Keratinocyte (primary cell): ENCODE measurements at regions not wholly inside any gene's neighbourhood (a gene's known extent, or its start where the extent isn't known, plus 50 kb on each side); places are given as distances from the start of the nearest gene placed in this dataset.
"Not testable (repeated sequence)": the region's sequence is repeated elsewhere in the genome, so short reads cannot be mapped to it uniquely, and the experiment has no call there.

Experiments
- DNase-seq: peaks from one replicate; pipeline ENCODE4 v3.0.0-alpha.2; 2011; ENCODE audit warnings: low read depth, missing footprints, low spot score
- FAIRE-seq: peaks from 2 replicates; lab custom pipeline; 2011; peaks lifted over from hg19 to GRCh38; lab: Jason Lieb, UNC
- H2AFZ ChIP-seq: 2 replicates; pipeline ENCODE4 v1.6.0; 2012; ENCODE audit warnings: low read length, control low read depth, inconsistent platforms; ENCODE audit not compliant: control insufficient read depth
- H3K27ac ChIP-seq: 2 replicates; pipeline ENCODE4 v1.5.1; 2011; ENCODE audit warnings: low read length; ENCODE audit not compliant: control insufficient read depth, insufficient read depth
- H3K27me3 ChIP-seq: 3 replicates; pipeline ENCODE4 v1.6.0; 2011; ENCODE audit warnings: low read length; ENCODE audit not compliant: control insufficient read depth, insufficient read depth; ENCODE audit errors: extremely low read depth
- H3K36me3 ChIP-seq, 2 experiments: 2 replicates in 1 of 2; 3 replicates in 1 of 2; pipeline ENCODE4 v1.5.1; 2011; ENCODE audit warnings: low read length in 2 of 2, mild to moderate bottlenecking in 1 of 2; ENCODE audit not compliant: control insufficient read depth in 2 of 2, insufficient read depth in 2 of 2; ENCODE audit errors: extremely low read depth in 1 of 2
- H3K4me1 ChIP-seq: 3 replicates; pipeline ENCODE4 v1.5.1; 2011; ENCODE audit warnings: low read length; ENCODE audit not compliant: control insufficient read depth, insufficient read depth; ENCODE audit errors: extremely low read depth
- H3K4me2 ChIP-seq: 3 replicates; pipeline ENCODE4 v1.6.0; 2011; ENCODE audit warnings: low read depth, low read length; ENCODE audit not compliant: control insufficient read depth, insufficient read depth; ENCODE audit errors: extremely low read depth
- H3K4me3 ChIP-seq, 3 experiments: fragments of 200-600 bp in 1 of 3; sonication (generic) in 1 of 3; 2 replicates in 2 of 3; 3 replicates in 1 of 3; pipeline ENCODE4 v1.5.1; 2011 to 2016; ENCODE audit warnings: low read length in 3 of 3, mild to moderate bottlenecking in 3 of 3, control low read depth in 2 of 3, inconsistent platforms in 1 of 3, low read depth in 1 of 3, mixed read lengths in 1 of 3, mixed run types in 1 of 3, moderate library complexity in 1 of 3; ENCODE audit not compliant: control insufficient read depth in 2 of 3, insufficient read depth in 2 of 3; ENCODE audit errors: extremely low read depth in 1 of 3
- H3K79me2 ChIP-seq: 2 replicates; pipeline ENCODE4 v1.6.0; 2012; ENCODE audit warnings: low read length; ENCODE audit not compliant: control insufficient read depth, insufficient read depth
- H3K9ac ChIP-seq: 3 replicates; pipeline ENCODE4 v1.6.0; 2011; ENCODE audit warnings: low read length; ENCODE audit not compliant: control insufficient read depth, insufficient read depth; ENCODE audit errors: extremely low read depth
- H3K9me1 ChIP-seq: 3 replicates; pipeline ENCODE4 v1.6.0; 2011; ENCODE audit warnings: low read length; ENCODE audit not compliant: control insufficient read depth, insufficient read depth; ENCODE audit errors: extremely low read depth
- H3K9me3 ChIP-seq: 2 replicates; pipeline ENCODE4 v1.5.1; 2012; ENCODE audit warnings: low read depth, low read length; ENCODE audit not compliant: control insufficient read depth
- H4K20me1 ChIP-seq: 3 replicates; pipeline ENCODE4 v1.6.0; 2011; ENCODE audit warnings: low read length; ENCODE audit not compliant: control insufficient read depth, insufficient read depth; ENCODE audit errors: extremely low read depth
- EZH2 ChIP-seq: IDR thresholded peaks from one replicate; pipeline ENCODE4 v1.6.1; 2012; ENCODE audit warnings: inconsistent platforms, mild to moderate bottlenecking, low read length, moderate library complexity
- dilution Hi-C: fragments of 300-500 bp; cut with MboI; formaldehyde crosslinking; loops from one replicate; pipeline ENCODE4 v1.7.0; 2020; ENCODE audit warnings: low sequenced_read_pairs; ENCODE audit not compliant: extremely low pct_ligation_motif_present
- TF ChIP-seq, protein P1 (sequence below), 3 experiments: IDR thresholded peaks in 1 of 3; conservative IDR thresholded peaks in 1 of 3; optimal IDR thresholded peaks in 1 of 3; 2 replicates in 2 of 3; 3 replicates in 1 of 3; pipeline versions ENCODE3 to v1.5.1; 2011; ENCODE audit warnings: low read length in 3 of 3, mild to moderate bottlenecking in 3 of 3, moderate library complexity in 2 of 3, control low read depth in 1 of 3, inconsistent platforms in 1 of 3; ENCODE audit not compliant: insufficient read depth in 2 of 3; ENCODE audit errors: extremely low read depth in 1 of 3

DNA sequence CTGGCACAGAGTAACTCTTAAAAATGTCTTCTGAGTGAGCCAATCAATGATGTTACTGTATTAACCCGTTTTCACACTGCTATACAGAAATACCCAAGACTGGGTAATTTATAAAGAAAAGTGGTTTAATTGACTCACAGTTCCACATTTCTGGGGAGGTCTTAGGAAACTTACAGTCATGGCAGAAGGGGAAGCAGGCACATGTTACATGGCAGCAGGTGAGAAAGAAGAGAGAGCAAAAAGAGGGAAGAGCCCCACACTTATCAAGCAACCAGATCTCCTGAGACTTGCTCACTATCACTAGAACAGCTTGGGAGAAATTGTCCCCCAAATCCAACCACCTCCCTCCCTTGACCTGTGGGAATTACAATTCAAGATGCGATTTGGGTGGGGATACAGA lies 97.6 kb upstream of the MIR17HG start:
- dilution Hi-C loops = no loop called here
- H4K20me1 ChIP-seq = no peaks in the 10 kb centered on the region
- no peaks in the 10 kb centered on the region for H3K79me2 ChIP-seq
- no peak overlapping the region for H3K4me3 ChIP-seq
- no peak overlapping the region for H2AFZ ChIP-seq
- H3K36me3 ChIP-seq = no peaks in the 10 kb centered on the region
- H3K9ac ChIP-seq = no peak overlapping the region
- no peaks in the 10 kb centered on the region for H3K27me3 ChIP-seq
- no peak for TF ChIP-seq EZH2
- TF ChIP-seq, protein P1, sequence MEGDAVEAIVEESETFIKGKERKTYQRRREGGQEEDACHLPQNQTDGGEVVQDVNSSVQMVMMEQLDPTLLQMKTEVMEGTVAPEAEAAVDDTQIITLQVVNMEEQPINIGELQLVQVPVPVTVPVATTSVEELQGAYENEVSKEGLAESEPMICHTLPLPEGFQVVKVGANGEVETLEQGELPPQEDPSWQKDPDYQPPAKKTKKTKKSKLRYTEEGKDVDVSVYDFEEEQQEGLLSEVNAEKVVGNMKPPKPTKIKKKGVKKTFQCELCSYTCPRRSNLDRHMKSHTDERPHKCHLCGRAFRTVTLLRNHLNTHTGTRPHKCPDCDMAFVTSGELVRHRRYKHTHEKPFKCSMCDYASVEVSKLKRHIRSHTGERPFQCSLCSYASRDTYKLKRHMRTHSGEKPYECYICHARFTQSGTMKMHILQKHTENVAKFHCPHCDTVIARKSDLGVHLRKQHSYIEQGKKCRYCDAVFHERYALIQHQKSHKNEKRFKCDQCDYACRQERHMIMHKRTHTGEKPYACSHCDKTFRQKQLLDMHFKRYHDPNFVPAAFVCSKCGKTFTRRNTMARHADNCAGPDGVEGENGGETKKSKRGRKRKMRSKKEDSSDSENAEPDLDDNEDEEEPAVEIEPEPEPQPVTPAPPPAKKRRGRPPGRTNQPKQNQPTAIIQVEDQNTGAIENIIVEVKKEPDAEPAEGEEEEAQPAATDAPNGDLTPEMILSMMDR (optimal IDR thresholded peaks at IDR 0.05 in 1 of 3, IDR thresholded peaks at IDR 0.05 in 1 of 3, conservative IDR thresholded peaks at IDR 0.05 in 1 of 3; ENCODE audit: extremely low read depth in 1 of 3, insufficient read depth in 2 of 3, low read length in 3 of 3) = no peak
- no peak overlapping the region for H3K4me2 ChIP-seq
- DNase-seq = no peak
- no peaks in the 10 kb centered on the region for H3K9me3 ChIP-seq
- H3K27ac ChIP-seq = no peak overlapping the region
- no peaks in the 10 kb centered on the region for H3K9me1 ChIP-seq
- no peaks in the 10 kb centered on the region for H3K4me1 ChIP-seq
- FAIRE-seq = no peak

DNA sequence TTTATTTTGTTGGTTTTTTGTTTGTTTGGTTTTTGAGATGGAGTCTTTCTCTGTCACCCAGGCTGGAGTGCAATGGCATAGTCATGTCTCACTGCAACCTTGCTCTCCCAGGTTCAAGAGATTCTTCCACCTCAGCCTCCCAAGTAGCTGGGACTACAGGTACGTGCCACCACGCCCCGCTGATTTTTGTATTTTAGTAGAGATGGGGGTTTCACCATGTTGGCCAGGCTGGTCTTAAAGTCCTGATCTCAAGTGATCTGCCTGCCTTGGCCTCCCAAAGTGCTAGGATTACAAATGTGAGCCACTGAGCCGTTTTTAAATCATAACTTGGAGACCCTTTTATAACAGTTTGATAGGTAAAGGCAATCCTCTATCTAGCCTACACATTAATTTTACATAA lies 95.9 kb upstream of the MIR17HG start:
- H3K4me2 ChIP-seq, H3K9me1 ChIP-seq, DNase-seq, H2AFZ ChIP-seq, H3K79me2 ChIP-seq, dilution Hi-C loops, H3K9ac ChIP-seq, H4K20me1 ChIP-seq, H3K4me1 ChIP-seq, H3K27me3 ChIP-seq, H3K36me3 ChIP-seq, H3K9me3 ChIP-seq, H3K27ac ChIP-seq, FAIRE-seq, H3K4me3 ChIP-seq: not testable (repeated sequence)

DNA sequence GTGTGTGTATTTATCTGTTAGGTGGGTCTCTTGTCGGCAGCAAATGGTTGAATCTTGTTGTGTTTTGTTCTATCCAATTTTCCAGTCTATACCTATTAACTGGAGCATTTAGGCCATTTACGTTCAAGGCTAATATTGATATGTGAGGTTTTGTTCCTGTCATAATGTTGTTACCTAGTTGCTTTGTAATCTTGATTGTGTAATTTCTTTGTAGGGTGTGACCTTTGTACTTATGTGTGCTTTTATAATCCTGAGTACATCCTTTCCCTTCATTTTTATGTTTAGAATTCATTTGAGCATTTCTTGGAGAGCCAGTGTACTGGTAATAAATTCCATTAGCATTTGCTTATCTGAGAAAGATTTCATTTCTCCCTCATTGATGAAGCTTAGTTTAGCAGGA lies 83.0 kb upstream of the MIR17HG start:
- no peaks in the 10 kb centered on the region for H3K9me3 ChIP-seq
- H3K4me1 ChIP-seq = no peaks in the 10 kb centered on the region
- H3K36me3 ChIP-seq = no peaks in the 10 kb centered on the region
- H3K4me2 ChIP-seq = no peak overlapping the region
- H3K27me3 ChIP-seq = no peaks in the 10 kb centered on the region
- no peak overlapping the region for H3K9ac ChIP-seq
- dilution Hi-C loops = no loop called here
- DNase-seq (no peak), FAIRE-seq (no peak)
- H3K9me1 ChIP-seq = no peaks in the 10 kb centered on the region
- H2AFZ ChIP-seq = no peak overlapping the region
- no peaks in the 10 kb centered on the region for H4K20me1 ChIP-seq
- H3K27ac ChIP-seq = no peak overlapping the region
- H3K79me2 ChIP-seq = no peaks in the 10 kb centered on the region
- TF ChIP-seq EZH2 = no peak
- TF ChIP-seq, protein P1 (optimal IDR thresholded peaks at IDR 0.05 in 1 of 3, IDR thresholded peaks at IDR 0.05 in 1 of 3, conservative IDR thresholded peaks at IDR 0.05 in 1 of 3; ENCODE audit: extremely low read depth in 1 of 3, insufficient read depth in 2 of 3, low read length in 3 of 3) = no peak
- no peak overlapping the region for H3K4me3 ChIP-seq
